ENCODE measurements at regions not wholly inside any gene's neighbourhood (a gene's known extent, or its start where the extent isn't known, plus 50 kb on each side); places are given as distances from the start of the nearest gene placed in this dataset.

DNA sequence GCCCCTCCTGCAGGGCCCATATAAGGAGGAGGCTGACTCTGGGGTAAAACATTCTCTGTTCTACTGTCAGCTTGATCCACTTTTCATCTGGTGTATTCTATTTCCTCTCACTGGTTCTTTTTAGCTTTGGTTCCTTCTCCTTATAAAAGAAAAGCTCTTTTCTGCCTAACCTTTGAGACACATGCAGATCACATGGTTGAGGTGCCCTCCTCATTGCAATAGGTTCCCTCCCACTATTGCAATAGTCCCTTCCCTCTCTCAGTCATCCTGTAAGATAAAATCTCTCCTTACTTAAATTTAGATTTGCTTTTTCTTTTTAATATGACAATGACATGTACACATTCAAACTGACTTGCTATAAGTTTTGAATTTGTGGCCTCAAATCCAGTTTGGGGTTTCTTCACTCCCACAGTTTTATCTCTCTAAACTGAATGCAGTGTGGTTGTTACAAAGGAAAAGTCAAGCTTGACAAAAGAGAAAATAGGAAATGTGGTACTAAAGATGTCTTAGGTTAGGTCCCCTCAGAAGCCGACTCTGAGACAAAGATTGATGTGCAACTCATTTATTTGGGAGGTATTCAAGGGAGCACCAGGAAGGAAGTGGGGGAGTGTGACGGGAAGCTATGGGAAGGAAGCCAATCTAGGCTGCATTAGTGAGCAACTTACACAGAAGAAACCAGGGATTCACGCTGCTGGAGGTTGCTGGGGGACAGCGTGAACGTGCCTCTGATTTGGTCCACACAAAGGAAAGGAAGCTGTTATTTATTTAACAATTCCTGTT, 127.6 kb upstream of the LINC00305 start:
- H3K9me3 Mint-ChIP-seq = peaks cover 26% of the 10 kb centered on the region

DNA sequence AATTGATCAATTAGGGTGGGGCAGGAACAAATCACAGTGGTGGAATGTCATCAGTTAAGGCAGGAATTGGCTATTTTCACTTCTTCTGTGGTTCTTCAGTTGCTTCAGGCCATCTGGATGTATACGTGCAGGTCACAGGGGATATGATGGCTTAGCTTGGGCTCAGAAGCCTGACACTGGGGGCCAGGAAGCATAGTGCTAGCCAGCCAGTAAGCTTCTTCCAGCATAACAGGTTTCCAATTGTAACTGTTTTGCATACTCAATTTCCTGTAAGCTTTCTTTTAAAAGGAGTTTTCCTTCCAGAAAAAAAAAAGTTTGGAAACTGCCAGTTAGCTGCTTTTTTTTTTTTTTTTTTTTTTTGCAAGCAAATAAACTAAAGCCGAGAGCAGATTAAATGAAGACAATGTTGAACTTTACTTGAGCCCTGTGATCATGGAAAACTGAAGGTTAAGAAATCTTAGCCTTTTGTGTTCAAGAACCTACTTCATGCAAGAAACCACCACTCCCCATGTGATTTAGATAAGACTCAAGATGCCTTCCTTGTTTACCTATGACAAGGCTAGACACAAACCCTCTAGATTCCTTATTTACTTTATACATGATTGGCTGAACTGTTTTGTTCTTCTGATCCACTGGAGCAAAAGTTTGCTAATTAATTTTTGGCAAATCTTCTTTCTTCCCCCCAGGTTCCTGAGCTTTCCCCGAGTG, 126.9 kb upstream of the LINC00305 start:
- peaks cover 23% of the 10 kb centered on the region for H3K9me3 Mint-ChIP-seq

More for the DNA sequence above, 127.6 kb upstream of the LINC00305 start:
- H3K4me3 Mint-ChIP-seq = no peak overlapping the region
- TF ChIP-seq CTCF (IDR thresholded peaks at IDR 0.05; ENCODE audit: unreplicated experiment) = no peak
- no peak for DNase-seq (ENCODE audit: low spot score in 2 of 2, unreplicated experiment in 2 of 2)
- no peak overlapping the region for H3K27ac Mint-ChIP-seq
- peaks cover 14% of the 10 kb centered on the region for H3K4me1 Mint-ChIP-seq
- no peaks in the 10 kb centered on the region for H3K27me3 Mint-ChIP-seq (ENCODE audit: low read depth)
- H3K36me3 Mint-ChIP-seq = peaks cover 3% of the 10 kb centered on the region

GRCh38 chr18:64273724-64274123, 124.8 kb upstream of the LINC00305 start:
- H3K4me1 Mint-ChIP-seq = peaks cover 14% of the 10 kb centered on the region
- H3K27ac Mint-ChIP-seq = no peak overlapping the region
- no peak for DNase-seq (ENCODE audit: low spot score in 2 of 2, unreplicated experiment in 2 of 2)
- TF ChIP-seq CTCF (IDR thresholded peaks at IDR 0.05; ENCODE audit: unreplicated experiment) = no peak
- H3K36me3 Mint-ChIP-seq = no peaks in the 10 kb centered on the region
- H3K4me3 Mint-ChIP-seq = no peak overlapping the region
- H3K27me3 Mint-ChIP-seq (ENCODE audit: low read depth) = no peaks in the 10 kb centered on the region
- H3K9me3 Mint-ChIP-seq = peaks cover 11% of the 10 kb centered on the region

More for the DNA sequence above, 126.9 kb upstream of the LINC00305 start:
- Mint-ChIP-seq H3K4me3 (no peak overlapping the region), H3K27ac (no peak overlapping the region), H3K4me1 (peaks cover 14% of the 10 kb centered on the region), H3K36me3 (peaks cover under 1% of the 10 kb centered on the region), H3K27me3 (ENCODE audit: low read depth) (no peaks in the 10 kb centered on the region)
- no peak for DNase-seq (ENCODE audit: low spot score in 2 of 2, unreplicated experiment in 2 of 2)
- TF ChIP-seq CTCF (IDR thresholded peaks at IDR 0.05; ENCODE audit: unreplicated experiment) = no peak

DNA sequence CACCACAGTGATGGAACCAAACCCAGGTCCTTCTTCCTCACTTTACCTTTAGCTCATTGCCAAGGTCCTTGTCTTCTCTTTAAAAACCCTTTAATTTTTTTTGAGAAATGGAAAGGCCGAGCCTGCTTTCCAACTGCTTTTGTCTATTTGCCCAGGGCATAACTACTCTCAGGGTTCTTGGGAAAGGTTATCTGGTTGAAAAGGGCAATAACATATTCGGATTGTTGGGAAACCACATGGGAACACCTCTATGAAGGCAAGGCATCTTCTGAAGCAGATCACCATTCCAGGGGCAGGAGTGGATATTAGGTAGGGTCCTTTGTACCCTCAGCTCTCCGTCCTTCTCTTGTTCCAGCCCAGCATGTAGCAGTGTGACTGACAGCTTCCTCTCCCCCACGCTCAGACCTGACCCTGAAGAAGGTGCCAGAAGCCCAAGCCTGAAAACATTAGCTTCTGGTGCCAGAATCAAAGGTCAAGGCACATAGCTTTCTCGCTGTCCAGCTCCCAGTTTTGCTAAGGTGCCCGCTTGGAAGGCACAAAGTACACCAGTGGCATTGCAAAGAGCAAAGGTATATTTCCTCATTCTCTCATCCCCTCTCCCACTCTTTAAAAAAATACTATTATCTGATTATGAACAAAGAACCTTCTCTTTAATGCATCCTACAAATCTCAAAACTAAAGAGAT, 123.2 kb upstream of the LINC00305 start:
- TF ChIP-seq CTCF (IDR thresholded peaks at IDR 0.05; ENCODE audit: unreplicated experiment) = no peak
- no peak for DNase-seq (ENCODE audit: low spot score in 2 of 2, unreplicated experiment in 2 of 2)
- no peak overlapping the region for H3K27ac Mint-ChIP-seq
- H3K4me1 Mint-ChIP-seq = peaks cover 14% of the 10 kb centered on the region
- no peaks in the 10 kb centered on the region for H3K27me3 Mint-ChIP-seq (ENCODE audit: low read depth)
- peaks cover 11% of the 10 kb centered on the region for H3K9me3 Mint-ChIP-seq
- H3K4me3 Mint-ChIP-seq = no peak overlapping the region
- H3K36me3 Mint-ChIP-seq = no peaks in the 10 kb centered on the region

- Mint-ChIP-seq H3K4me1 (peaks cover 9% of the 10 kb centered on the region), H3K9me3 (peaks cover 11% of the 10 kb centered on the region), H3K4me3 (no peak overlapping the region), H3K27me3 (ENCODE audit: low read depth) (no peaks in the 10 kb centered on the region), H3K27ac (no peak overlapping the region), H3K36me3 (no peaks in the 10 kb centered on the region)
- TF ChIP-seq CTCF (IDR thresholded peaks at IDR 0.05; ENCODE audit: unreplicated experiment) = no peak
- DNase-seq (ENCODE audit: low spot score in 2 of 2, unreplicated experiment in 2 of 2) = no peak
These were observed 122.4 kb upstream of the LINC00305 start for GRCh38 chr18:64271246-64271645.
